Posterior vena cava (tissue), 2 donors: ENCODE measurements at regions not wholly inside any gene's neighbourhood (a gene's known extent, or its start where the extent isn't known, plus 50 kb on each side); places are given as distances from the start of the nearest gene placed in this dataset.

ENCODE experiments used
- DNase-seq: peaks from one replicate; pipeline ENCODE4 v3.0.0-alpha.2; 2020; ENCODE audit warnings: low spot score
- intact Hi-C, 2 donors: fragments of 100-400 bp; cut with DNase I; formaldehyde crosslinking; loops; one replicate each; pipeline versions ENCODE4 v1.14.1 to v1.14.2; 2022 to 2023
- donor health status: DM: yes; HTN: yes; CAD: no.
- donor health status: DM: yes; HTN: yes; CAD: no.

DNA sequence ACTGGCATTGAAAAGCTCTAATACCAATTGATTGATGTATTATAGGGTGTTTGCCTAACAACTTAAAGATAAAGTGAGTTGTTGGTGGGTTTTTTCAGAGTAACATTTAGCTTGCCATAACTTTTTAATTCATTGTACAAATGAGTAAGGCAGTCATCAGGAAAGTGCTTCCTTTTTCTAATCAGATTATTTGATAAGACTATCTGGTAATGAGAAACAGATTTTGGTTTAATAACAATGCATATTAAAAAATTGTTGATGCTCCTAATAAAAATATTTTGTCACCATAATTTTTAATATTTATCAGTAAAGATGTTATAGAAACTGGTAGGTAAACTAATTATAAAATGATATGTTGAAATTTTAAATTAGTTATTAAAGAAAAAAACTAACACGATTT is 51.3 kb downstream of the BLTP1 start:
- intact Hi-C loops, result no loop called here

DNA sequence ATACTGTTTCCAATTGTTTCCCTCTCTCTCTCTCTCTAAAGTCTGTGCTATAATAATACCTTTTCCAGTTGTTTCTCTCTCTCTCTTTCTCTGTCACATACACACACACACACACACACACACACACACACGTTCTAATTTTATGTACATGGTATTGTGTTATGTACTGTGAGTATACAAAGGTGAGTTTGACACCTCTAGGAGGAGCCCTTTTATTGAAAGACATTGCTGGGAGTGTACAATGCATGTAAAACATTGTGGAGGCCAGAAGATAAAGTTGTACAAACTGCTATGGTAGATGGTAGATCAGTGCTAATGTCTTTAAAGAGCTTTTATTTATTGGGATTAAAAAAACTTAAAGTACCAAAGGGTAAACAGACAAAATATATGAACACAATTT is 53.6 kb downstream of the BLTP1 start:
- intact Hi-C loops, result no loop called here
- DNase-seq, result no peak

More for the DNA sequence above, 51.3 kb downstream of the BLTP1 start:
- DNase-seq, result no peak

DNA sequence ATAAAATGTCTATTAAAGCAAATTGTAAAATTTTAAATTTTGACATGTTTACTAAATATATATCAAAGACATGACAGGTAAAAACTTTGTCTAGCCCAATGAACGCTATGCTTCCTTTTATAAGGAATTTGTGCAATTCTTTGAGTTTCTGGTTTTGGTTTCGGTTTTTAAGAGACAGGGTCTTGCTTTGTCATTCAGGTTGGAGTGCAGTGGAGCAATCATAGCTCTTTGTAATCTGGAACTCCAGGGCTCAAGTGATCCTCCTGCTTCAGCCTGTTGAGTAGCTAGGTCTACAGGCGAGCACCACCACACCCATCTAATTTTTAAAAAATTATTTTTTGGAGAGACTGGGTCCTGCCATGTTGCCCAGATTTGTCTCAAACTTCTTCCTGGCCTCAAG is 60.7 kb downstream of the BLTP1 start:
- intact Hi-C loops, result loop anchor here in 1 of 2 donors (10.0 kb wide), 1 partner anchor 52 kb away; no protein-coding TSS in a partner anchor
- no peak for DNase-seq

DNA sequence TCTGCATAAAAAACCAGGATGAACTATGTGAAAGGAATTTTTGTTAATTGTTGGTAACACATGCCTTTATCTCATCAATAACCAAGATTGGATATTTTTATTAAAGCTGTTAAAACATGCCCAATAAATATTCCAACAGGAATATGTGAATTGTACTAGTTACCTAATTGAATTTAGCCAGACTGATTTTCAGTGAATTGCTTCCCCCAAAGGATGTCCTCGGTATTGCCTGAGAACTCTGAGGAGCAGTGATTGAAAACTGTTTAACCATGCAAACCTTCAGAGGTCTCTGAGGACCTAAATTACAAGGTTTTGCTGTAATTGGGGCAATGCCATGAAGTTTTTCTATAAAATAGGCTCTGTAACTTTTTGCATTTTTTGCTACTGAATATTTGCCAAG is 66.6 kb downstream of the BLTP1 start:
- no peak for DNase-seq
- intact Hi-C loops, result loop anchor here in 1 of 2 donors (10.0 kb wide), 1 partner anchor 46 kb away; no protein-coding TSS in a partner anchor

DNA sequence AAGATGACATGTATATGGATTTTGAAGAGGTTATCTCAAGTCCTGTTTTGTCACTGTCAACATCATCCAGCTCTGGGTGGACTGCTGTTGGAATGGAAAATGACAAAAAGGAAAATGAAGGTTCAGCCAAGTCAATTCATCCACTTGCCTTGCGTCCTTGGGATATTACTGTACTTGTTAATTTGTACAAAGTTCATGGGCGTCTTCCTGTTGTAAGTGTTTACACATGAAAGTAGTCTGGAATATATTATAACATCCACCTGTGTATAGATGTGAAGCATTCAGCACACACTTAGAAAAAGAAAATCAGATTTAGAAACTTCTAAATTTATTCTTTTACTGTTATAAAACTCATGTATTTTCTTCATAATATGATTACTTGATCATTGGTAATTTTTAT is 67.2 kb downstream of the BLTP1 start:
- intact Hi-C loops, result loop anchor here in 1 of 2 donors (10.0 kb wide), 1 partner anchor 45 kb away; no protein-coding TSS in a partner anchor
- DNase-seq, result no peak

DNA sequence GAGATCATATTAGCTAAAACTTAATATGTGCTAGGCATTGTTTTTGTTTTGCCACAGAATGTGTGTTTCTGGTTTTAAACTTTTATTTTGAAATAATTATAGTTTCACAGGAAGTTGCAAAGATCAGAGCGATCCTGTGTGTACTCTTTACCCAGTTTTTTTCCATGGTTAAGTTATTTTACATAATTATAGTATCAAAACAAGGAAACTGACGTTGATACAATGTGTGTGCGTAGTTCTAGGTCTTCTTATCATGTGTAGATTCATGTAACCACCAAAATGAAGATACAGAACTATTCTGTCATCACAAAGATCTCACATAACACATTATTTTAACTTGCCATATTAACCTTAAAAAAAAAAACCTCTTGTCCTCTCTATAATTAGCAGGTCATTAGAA is 69.2 kb downstream of the BLTP1 start:
- intact Hi-C loops, result no loop called here

DNA sequence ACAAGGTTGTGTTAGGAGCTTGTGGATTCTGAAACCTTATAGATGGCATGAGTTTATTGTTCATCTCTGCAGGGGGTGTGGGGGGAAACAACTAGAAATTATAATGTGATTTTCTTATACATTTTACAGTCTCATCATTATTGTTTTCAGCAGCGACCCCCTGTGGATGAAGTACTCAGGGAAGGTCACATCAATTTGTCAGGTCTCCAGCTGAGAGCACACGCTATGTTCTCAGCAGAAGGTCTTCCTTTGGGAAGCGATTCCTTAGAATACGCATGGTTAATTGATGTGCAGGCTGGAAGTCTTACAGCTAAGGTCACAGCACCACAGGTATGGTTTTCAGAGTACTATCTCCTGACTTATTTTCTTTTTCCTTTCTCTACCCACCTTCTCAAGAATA is 72.2 kb downstream of the BLTP1 start:
- intact Hi-C loops, result no loop called here

More for the DNA sequence above, 69.2 kb downstream of the BLTP1 start:
- DNase-seq, result no peak

DNA sequence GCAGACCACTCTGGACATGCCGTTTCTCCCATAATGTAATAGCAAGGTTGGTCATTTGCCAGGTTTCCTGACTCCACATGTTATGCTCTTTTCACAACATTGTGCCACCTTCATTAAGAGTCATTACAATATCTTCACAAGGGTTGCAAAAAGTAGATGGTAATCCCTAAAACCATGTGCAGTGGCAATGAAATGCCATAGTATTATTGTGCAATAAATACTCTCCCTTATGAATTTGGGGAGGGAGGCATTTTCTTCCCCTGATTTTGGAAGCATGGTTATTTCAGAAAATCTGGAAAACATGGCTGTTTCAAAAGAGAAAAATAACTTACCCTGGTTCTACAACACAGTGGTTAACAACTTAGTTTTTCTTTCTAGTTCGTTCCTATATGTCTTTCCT is 75.1 kb downstream of the BLTP1 start:
- intact Hi-C loops, result no loop called here
- DNase-seq, result no peak

More for the DNA sequence above, 72.2 kb downstream of the BLTP1 start:
- DNase-seq, result no peak

DNA sequence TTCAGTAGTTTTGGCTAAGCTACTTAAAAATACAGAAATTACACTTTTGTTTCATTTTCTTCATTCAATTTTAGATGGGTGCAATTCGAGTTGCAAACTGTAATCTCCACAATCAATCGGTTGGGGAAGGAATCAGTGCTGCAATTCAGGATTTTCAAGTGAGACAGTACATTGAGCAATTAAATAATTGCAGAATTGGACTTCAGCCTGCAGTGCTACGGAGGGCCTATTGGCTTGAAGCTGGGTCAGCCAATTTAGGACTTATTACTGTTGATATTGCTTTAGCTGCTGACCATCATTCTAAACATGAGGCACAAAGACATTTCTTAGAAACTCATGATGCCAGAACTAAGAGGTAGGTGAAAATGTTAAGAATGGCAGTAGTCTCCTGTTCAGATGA is 77.7 kb downstream of the BLTP1 start:
- intact Hi-C loops, result no loop called here
- no peak for DNase-seq

DNA sequence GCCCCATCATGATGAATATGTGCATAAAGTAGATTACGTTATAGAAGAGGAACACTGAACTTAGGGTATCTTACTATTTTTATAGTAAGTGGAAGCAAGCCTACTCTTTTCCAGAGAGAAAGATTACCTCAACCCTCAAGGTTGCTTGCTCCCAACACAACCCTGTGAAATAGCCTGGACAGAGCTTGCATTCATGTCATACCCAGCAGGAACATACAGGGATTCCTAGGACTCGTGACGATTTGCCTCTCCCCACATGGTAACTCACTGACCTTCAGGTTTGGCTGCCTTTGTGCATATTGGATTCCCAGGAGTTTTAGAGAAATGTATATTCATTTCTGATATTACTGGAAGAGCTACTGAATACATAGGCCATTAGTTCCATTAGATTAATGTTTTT is 80.5 kb downstream of the BLTP1 start:
- intact Hi-C loops, result no loop called here
- no peak for DNase-seq

DNA sequence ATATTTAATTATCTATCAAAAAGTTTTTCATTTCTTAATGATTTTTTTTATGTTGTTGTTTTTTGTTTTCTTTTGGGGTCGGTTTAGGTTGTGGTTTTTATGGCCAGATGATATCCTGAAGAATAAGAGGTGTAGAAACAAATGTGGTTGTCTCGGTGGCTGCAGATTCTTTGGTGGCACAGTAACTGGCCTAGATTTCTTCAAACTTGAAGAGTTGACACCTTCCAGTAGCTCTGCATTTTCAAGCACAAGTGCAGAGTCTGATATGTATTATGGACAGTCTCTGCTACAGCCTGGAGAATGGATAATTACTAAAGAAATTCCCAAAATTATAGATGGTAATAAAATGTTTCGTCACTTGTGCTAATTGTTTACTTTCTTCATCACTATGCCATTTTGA is 82.6 kb downstream of the BLTP1 start:
- intact Hi-C loops, result no loop called here
- DNase-seq, result no peak

DNA sequence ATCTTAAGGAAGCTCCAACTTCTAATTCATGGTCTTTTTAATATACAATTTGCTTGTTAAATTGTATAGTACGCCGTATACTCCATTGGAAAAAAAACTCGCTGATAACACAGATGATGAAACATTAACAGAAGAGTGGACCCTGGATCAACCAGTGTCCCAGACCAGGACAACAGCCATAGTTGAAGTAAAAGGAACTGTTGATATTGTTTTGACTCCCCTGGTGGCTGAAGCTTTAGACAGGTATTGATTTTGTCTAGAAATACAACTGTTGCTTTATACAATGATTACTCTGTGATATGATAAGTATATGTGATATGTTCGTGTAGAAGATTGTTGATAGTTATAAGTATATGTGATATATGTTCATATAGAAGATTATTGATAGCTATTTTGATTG is 91.7 kb downstream of the BLTP1 start:
- no peak for DNase-seq

DNA sequence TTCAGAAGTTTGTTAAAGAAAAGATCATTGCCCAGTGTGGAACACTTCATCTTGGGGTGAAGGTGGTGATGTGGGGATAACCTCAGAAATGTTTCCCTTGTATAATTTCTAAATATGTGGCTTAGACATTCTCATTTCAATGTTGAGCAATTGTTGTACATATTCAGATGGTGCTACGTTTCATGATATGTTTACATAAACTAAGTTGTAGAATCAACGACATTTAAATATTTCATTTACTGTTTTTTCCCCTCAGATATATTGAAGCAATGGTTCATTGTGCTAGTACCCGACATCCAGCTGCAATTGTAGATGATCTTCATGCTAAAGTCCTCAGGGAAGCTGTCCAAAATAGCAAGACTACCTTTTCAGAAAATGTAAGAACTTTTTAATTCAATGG is 92.6 kb downstream of the BLTP1 start:
- no peak for DNase-seq
- intact Hi-C loops, result loop anchor here in 1 of 2 donors (5.0 kb wide), 1 partner anchor 427 kb away; no protein-coding TSS in a partner anchor

More for the DNA sequence above, 91.7 kb downstream of the BLTP1 start:
- intact Hi-C loops, result loop anchor here in 1 of 2 donors (5.0 kb wide), 1 partner anchor 426 kb away; no protein-coding TSS in a partner anchor

DNA sequence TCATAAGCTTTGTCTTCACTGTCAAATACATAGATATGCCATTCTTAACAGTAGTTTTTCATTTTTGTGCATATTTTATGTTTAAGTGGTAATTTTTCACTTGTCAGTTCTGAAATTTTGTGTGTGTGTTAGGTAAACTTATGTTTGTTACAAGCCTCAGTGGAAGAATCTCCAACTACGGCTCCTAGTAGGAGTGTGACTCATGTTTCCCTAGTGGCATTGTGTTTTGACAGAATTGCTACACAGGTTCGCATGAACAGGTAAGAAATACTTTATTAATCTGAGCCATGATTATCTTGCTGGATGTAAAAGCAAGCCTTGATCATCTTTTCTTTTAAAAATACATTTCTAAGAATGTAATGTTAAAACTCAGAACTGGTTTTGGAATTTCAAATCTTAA is 94.4 kb downstream of the BLTP1 start:
- intact Hi-C loops, result no loop called here
- no peak for DNase-seq

DNA sequence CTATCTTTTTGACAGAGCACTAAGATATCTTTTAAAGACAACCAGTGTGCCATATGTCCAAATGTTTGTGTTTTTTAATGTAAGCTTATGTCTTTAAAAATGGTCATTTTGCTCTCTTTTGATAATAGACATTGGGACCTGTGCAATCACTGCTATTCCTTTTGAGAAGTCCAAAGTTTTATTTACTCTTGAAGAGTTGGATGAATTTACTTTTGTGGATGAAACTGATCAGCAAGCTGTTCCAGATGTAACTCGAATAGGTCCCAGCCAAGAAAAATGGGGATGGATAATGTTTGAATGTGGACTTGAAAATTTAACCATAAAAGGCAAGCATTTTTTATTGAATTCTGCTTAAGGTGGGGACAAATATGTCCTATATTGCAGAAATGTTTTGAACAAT is 97.2 kb downstream of the BLTP1 start:
- DNase-seq, result no peak
- intact Hi-C loops, result no loop called here

DNA sequence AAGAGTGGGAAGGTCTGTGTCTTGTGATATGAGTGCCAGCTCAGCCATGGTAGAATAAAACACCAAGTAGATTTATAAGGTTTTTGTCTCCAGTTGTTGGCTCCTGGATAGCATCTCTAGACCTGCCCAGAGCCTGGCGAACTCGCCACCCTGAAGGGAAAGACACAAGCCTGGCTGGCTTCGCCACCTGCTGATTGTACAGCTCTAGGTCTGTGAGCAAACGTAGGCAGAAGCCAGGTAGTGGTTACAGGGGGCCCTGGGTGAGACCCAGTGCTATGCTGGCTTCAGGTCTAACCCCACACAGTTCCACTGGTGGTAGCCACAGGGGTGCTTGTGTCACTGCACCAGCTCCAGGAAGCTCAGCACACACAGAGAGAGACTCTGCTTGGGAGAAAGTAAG is 100.5 kb downstream of the BLTP1 start:
- peak; percentile 64 for DNase-seq
- intact Hi-C loops, result no loop called here

DNA sequence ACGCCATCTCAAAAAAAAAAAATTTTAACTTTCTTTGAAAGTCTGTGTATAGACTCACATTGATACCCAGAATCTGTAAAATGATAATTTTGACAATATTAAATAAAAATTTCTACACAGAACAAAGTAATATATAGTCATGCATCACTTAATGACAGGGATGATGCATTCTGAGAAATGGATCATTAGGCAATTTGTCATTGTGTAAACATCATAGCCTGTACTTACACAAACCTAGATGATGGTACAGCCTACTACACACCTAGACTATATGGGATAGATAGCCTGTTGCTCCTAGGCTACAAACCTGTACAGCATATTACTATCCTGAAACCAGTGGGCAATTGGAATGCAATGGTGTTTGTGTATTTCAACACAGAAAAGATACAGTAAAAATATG is 107.7 kb downstream of the BLTP1 start:
- intact Hi-C loops, result loop anchor here in 1 of 2 donors (10.0 kb wide), 1 partner anchor 45 kb away; no protein-coding TSS in a partner anchor
- DNase-seq, result no peak

DNA sequence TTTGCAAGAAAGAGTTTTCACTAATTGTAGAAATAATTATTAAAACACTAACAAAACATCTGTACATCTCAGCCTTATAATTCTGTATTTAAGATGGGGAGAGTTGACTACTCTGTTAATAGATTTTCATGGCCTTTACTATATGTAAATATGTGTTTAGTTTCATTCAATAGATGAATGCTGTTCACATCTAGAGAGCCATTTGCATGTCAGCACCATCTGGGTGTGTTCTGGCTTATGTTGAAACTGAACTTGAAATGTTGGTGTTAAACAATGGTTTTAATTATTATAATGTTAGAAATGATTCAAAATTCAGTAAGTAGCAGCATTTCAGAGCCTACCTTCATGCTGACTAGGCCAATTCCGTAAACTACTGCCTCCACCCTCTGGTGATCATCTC is 102.5 kb upstream of the ADAD1 start:
- intact Hi-C loops, result no loop called here
- DNase-seq, result no peak

DNA sequence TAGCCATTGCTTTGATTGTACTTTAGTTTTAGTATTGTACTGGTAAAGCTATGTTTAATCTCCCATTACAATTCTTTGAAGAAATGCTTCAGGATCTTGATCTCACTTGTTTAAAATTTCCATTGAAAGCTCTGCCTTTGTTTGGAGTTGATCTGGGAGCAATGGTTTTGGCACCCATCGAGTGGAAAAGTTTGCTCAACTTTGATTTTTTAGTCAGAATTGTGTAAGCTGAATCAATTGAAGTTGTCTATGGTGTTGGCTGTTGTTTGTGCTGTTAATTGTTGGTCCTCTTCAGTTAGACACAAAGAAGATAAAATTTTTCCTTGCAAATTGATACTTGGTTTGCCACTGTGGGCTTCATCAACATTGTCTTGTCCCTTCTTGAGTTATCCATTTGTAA is 99.8 kb upstream of the ADAD1 start:
- no peak for DNase-seq
- intact Hi-C loops, result no loop called here

DNA sequence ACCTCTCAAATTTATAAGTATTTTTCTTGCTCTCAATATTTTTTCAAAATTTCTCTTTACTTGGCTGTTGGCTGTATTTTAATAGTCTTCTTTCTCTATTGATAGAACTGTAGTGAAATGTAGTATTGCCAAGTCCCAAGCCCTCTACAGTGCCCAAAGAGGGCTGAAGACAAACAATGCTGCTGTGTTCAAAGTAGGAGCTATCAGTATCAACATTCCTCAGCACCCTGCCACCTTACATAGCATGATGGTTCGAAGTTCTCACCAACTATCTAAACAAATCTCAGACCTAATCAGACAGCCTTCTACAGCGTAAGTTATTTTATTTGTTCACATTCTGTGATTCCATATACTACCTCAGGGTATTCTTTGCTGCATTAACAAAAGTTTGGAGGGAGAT is 99.1 kb upstream of the ADAD1 start:
- no peak for DNase-seq
- intact Hi-C loops, result no loop called here

DNA sequence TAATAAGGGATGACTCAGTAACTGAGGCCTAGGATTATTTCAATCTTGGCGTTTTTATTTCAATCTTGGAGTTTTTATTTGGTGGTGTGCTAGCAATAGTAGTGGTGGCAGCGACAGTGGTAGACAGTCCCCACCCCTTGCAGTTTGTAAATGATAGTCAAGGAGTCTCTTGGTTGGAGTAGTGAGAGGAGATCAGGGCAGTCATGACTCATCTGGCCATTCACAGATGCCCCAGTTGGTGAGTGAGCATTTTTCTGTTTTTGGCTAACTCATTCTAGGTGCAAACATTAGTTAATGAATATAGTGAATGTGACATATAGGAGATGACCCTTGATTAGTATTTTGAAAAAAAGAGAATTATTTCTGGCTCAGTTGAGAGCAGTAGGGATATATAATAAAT is 93.5 kb upstream of the ADAD1 start:
- DNase-seq, result no peak
- intact Hi-C loops, result no loop called here
